Gastrocnemius medialis (tissue), 4 donors: ENCODE measurements at regions not wholly inside any gene's neighbourhood (a gene's known extent, or its start where the extent isn't known, plus 50 kb on each side); places are given as distances from the start of the nearest gene placed in this dataset.

Experiments used
- POLR2A ChIP-seq, 2 donors: fragments of 450-650 bp; IDR thresholded peaks; one replicate each; pipeline ENCODE4 v1.6.1; 2017; ENCODE audit warnings: antibody characterized with exemption in 2 of 2, mild to moderate bottlenecking in 2 of 2, moderate library complexity in 2 of 2
- TF ChIP-seq, protein P1 (sequence below), 5 experiments: fragments of 450-650 bp in 3 of 5; fragments of 200-600 bp in 2 of 5; sonication (generic) in 2 of 5; IDR thresholded peaks in 4 of 5; conservative IDR thresholded peaks in 1 of 5; 1 replicate in 4 of 5; 2 replicates in 1 of 5; pipeline ENCODE4 v1.5.1; 2016 to 2019; ENCODE audit warnings: antibody characterized with exemption in 5 of 5, mild to moderate bottlenecking in 3 of 5, moderate library complexity in 3 of 5

DNA sequence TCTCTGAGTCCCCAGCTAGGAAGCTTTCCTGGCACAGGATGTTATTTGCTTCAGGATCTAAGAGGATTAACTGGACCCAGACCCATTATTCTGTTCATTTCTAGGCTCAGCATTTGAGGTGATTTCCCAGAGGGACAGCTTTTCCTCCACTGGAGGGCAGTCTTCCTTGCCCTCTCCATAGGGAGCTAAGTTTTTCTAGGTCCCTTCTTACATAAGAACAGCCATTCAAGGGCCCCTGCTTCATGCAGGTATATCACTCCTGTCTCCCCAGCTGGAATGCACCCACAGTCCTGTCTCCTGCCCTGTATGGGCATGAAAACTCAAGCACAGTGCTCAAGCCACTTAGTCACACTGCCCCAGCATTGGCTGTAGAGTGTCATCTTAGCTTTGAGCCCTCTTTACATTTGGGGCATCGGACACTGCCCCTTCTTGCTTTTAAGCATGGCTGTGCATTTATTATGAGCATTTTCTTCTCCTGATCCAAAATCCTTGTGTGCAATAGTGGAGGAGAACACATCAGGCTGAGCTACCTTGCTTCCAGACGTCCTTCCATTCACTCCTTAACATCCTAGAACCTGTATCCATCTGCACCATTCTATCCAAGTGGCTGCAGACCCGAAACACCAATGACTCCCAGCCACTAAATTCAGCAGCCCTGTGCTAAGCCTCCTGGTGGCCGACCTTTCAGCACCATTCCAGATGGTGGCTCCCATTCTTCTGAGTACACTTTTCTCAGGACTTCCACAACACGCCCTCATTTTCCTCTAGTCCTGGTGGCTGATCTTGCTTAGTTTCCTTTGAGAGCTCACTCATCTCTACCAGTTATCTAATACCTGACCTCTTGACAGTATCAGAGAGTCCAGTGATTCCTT, 80.0 kb downstream of the COPS8 start:
- TF ChIP-seq, protein P1, sequence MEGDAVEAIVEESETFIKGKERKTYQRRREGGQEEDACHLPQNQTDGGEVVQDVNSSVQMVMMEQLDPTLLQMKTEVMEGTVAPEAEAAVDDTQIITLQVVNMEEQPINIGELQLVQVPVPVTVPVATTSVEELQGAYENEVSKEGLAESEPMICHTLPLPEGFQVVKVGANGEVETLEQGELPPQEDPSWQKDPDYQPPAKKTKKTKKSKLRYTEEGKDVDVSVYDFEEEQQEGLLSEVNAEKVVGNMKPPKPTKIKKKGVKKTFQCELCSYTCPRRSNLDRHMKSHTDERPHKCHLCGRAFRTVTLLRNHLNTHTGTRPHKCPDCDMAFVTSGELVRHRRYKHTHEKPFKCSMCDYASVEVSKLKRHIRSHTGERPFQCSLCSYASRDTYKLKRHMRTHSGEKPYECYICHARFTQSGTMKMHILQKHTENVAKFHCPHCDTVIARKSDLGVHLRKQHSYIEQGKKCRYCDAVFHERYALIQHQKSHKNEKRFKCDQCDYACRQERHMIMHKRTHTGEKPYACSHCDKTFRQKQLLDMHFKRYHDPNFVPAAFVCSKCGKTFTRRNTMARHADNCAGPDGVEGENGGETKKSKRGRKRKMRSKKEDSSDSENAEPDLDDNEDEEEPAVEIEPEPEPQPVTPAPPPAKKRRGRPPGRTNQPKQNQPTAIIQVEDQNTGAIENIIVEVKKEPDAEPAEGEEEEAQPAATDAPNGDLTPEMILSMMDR (IDR thresholded peaks at IDR 0.05 in 4 of 5, conservative IDR thresholded peaks at IDR 0.05 in 1 of 5): peak in 4 of 5 experiments; percentile 19 to 47 (median 31)
- TF ChIP-seq POLR2A (IDR thresholded peaks at IDR 0.05): no peak
